ENCODE measurements at regions not wholly inside any gene's neighbourhood (a gene's known extent, or its start where the extent isn't known, plus 50 kb on each side); places are given as distances from the start of the nearest gene placed in this dataset.
"Not testable (repeated sequence)": the region's sequence is repeated elsewhere in the genome, so short reads cannot be mapped to it uniquely, and the experiment has no call there.

DNA sequence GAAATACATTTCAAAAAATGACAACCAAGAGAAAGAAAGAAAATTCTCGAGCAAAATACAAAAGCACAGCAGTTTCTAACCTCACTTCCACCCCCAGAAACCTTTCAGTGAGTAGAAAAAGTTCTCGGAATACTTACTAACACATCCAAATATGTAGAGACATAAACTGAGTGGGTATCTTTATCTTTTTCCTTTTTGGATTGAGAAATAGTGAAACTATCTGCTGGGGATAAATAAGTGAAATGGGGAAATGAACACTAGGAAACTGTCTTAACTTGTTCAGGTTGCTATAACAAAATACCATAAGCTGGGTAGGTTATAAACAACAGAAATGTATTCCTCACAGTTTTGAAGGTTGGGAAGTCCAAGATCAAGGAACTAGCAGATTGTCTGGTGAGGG is 72.0 kb downstream of the VCAM1 start:
- Mint-ChIP-seq H3K36me3 (ENCODE audit: low read depth) (no peaks in the 10 kb centered on the region), H3K4me1 (no peaks in the 10 kb centered on the region), H3K27me3 (peaks cover 21% of the 10 kb centered on the region), H3K27ac (no peak overlapping the region), H3K9me3 (ENCODE audit: low read depth) (no peaks in the 10 kb centered on the region), H3K4me3 (no peak overlapping the region)
- ATAC-seq (no peak), DNase-seq (no peak)
- CTCF ChIA-PET, result no interaction called here
- POLR2A ChIA-PET, result no interaction called here
- intact Hi-C loops (cut with DNase I, micrococcal nuclease), result no loop called here

DNA sequence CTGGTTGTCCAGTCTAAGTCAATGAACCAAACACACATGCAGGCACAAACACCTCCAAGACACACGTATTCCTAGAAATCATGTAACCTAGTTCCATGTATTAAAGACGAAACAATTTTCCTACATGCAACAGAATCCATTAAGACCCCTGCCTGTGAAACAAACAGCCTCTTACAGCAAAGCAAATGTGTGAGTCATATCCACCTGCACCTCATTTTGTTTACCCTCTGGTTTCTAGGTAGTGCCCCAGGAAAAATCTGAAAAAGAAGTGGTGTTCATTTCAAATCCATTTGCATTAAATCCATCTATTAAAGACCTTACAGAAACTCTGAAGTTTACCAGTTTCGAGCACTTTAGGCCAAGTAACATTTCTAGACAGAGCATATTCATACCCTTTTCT is 74.1 kb downstream of the VCAM1 start:
- intact Hi-C loops (cut with DNase I, micrococcal nuclease), result no loop called here
- DNase-seq (no peak), ATAC-seq (no peak)
- ChIA-PET CTCF (no interaction called here), POLR2A (no interaction called here)
- Mint-ChIP-seq H3K36me3 (ENCODE audit: low read depth) (no peaks in the 10 kb centered on the region), H3K4me3 (no peak overlapping the region), H3K27me3 (peaks cover 28% of the 10 kb centered on the region), H3K27ac (no peak overlapping the region), H3K4me1 (no peaks in the 10 kb centered on the region), H3K9me3 (ENCODE audit: low read depth) (no peaks in the 10 kb centered on the region)

DNA sequence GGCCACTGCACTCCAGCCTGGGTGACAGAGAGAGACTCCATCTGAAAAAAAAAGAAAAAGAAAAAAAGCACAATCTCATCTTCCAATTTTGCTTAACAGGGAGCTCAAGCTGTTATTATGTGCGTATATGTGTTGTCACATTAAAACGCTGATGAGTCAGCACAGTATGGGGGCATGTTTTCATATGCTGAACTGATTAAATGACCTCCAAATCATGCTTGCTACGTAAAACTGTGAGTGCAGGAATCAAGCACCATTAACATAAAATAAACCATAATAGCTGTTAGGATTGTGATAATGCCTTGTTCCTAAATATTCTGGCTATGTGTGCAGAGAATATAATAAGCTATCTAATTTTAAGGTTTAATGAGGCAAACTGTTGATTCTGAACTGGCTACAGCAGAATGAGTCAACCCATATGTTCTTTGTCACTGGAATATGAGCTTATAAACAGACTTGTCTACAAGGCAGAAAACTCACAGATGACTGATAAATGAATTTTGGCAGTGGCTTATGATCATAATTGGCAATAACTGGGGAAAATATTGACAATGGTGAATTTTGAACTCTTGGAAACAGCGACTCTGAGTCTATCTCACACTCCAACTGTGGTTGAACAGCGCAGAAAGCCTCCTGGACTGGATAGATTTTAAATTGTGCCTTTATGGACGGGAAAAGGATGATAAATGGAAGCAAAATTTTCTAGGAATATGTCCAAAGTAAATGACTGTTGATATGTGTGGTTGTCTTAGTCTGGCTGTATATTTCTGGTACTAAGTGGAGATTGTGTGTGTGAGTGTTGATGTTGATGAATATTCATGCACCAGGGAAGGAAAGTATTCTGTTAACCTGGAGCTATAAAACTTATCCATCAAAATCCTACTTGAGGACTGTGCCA is 75.5 kb downstream of the VCAM1 start:
- no peak overlapping the region for H3K4me3 Mint-ChIP-seq
- H3K36me3 Mint-ChIP-seq (ENCODE audit: low read depth), result no peaks in the 10 kb centered on the region
- no peaks in the 10 kb centered on the region for H3K9me3 Mint-ChIP-seq (ENCODE audit: low read depth)
- H3K27me3 Mint-ChIP-seq, result peaks cover 31% of the 10 kb centered on the region
- H3K27ac Mint-ChIP-seq, result no peak overlapping the region
- H3K4me1 Mint-ChIP-seq, result no peaks in the 10 kb centered on the region
- ATAC-seq (no peak), DNase-seq (no peak)
- ChIA-PET POLR2A (interaction anchor here (0.6 kb wide), 2 partner anchors 194 to 278 kb away, joined by 3 to 8 read pairs; no protein-coding TSS in a partner anchor), CTCF (interaction anchor here (0.7 to 1.5 kb wide), 3 partner anchors 39 to 54 kb away, joined by 3 to 4 read pairs (median 3); no protein-coding TSS in a partner anchor)
- intact Hi-C loops (cut with DNase I, micrococcal nuclease), result no loop called here

DNA sequence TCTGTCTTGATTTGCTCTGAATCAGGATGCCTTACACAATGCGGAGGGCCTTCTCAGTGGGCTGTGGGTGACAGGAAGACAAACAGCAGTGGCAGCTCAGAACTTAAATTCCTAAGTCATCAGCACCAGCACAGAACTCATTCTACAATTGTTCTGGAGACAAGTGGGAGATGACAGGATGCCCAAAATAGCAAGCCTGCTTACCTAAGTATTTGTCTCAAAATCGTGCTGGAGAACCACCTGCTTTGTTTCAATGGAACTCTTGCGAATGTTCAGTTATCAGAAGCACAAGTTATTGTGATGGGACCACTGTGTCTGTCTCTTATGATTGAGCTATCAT is 76.1 kb downstream of the VCAM1 start:
- Mint-ChIP-seq H3K36me3 (ENCODE audit: low read depth) (no peaks in the 10 kb centered on the region), H3K27me3 (peaks cover 26% of the 10 kb centered on the region)
- ATAC-seq, result no peak

DNA sequence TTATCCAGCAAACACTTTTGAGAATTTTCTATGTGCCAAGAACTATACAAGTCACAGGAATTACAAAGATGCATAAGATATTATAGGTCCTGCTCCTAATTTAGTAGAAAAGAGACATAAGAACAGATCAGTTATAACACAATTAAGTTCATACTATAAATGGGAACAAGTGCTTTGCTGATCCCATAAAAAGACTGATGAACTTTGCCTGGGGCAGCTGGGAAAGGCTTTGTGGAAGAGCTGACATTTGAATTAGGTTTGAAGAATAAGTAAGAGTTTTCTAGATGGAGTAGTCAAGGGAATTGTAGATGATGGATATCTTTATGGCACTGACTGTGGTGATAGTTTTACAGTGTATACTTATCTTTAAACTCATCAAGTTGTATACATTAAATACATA is 76.5 kb downstream of the VCAM1 start:
- Mint-ChIP-seq H3K4me3 (no peak overlapping the region), H3K4me1 (no peaks in the 10 kb centered on the region), H3K27me3 (peaks cover 26% of the 10 kb centered on the region), H3K36me3 (ENCODE audit: low read depth) (no peaks in the 10 kb centered on the region), H3K27ac (no peak overlapping the region), H3K9me3 (ENCODE audit: low read depth) (peaks cover 1% of the 10 kb centered on the region)
- DNase-seq, result no peak
- intact Hi-C loops (cut with DNase I, micrococcal nuclease), result no loop called here
- ATAC-seq, result no peak
- POLR2A ChIA-PET, result interaction anchor here (0.6 kb wide), 1 partner anchor 193 kb away, joined by 3 read pairs; no protein-coding TSS in a partner anchor
- CTCF ChIA-PET, result interaction anchor here (0.7 to 1.5 kb wide), 2 partner anchors 51 to 55 kb away, joined by 3 to 4 read pairs; no protein-coding TSS in a partner anchor

More for the DNA sequence above, 76.1 kb downstream of the VCAM1 start:
- ChIA-PET POLR2A (interaction anchor here (0.6 kb wide), 1 partner anchor 193 kb away, joined by 3 read pairs; no protein-coding TSS in a partner anchor), CTCF (interaction anchor here (0.7 to 1.5 kb wide), 2 partner anchors 51 to 55 kb away, joined by 3 to 4 read pairs; no protein-coding TSS in a partner anchor)
- intact Hi-C loops (cut with DNase I, micrococcal nuclease), result no loop called here
- Mint-ChIP-seq H3K27ac (no peak overlapping the region), H3K4me3 (no peak overlapping the region), H3K4me1 (no peaks in the 10 kb centered on the region), H3K9me3 (ENCODE audit: low read depth) (no peaks in the 10 kb centered on the region)
- no peak for DNase-seq

DNA sequence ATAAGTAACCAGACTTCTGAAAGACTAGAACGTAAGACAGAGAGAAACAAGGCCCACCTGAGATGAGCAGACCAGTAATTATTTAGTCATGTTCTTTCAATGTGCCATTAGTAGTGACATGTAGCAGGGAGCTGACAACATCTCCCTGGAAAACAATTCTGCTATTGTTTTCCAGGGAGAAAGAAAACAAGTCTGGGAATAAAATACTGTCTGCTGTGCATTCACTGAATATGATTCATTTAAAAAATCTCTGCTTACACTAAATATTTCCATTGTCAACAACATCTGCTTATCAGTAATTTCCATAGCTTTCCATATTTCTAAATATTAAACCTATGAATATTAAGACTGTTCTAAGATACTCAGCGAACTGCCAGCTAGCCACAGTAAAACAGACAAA is 80.0 kb downstream of the VCAM1 start:
- intact Hi-C loops (cut with DNase I, micrococcal nuclease), result no loop called here
- H3K36me3 Mint-ChIP-seq (ENCODE audit: low read depth), result no peaks in the 10 kb centered on the region
- peaks cover 1% of the 10 kb centered on the region for H3K9me3 Mint-ChIP-seq (ENCODE audit: low read depth)
- ChIA-PET POLR2A (no interaction called here), CTCF (no interaction called here)
- ATAC-seq (no peak), DNase-seq (no peak)
- no peak overlapping the region for H3K4me3 Mint-ChIP-seq
- no peak overlapping the region for H3K27ac Mint-ChIP-seq
- no peaks in the 10 kb centered on the region for H3K4me1 Mint-ChIP-seq
- peaks cover 19% of the 10 kb centered on the region for H3K27me3 Mint-ChIP-seq

DNA sequence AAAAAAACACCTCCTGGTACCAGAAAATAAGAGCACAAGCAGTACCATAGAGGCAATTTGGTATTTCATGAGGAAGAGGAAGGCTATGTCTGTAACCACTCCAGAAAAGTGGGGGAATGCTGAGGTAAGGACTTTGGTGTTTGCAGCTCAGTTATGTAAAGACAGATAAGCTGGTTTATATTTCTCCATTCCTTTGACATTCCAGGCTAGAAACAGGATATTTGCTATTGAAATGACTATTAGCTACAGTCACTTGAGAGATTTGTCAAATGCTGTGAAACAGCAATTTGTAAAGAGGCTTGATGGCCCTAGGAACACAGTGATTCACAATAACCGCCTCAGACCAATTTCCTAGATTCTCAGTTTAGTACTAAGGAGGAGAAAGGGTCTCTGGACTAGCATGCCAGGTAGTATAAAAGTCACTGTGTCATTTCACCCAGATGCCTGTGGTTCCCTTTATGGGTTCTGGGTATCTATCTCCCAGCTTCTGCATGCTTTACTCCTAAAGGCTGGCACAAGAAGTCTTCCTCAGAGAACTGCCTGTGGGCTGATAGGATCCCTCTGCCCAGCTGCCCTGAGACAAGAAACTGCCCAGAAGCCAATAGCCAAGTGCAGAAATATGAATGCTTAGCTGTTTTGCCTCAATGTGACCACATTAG is 80.5 kb downstream of the VCAM1 start:
- Mint-ChIP-seq H3K27ac (no peak overlapping the region), H3K9me3 (ENCODE audit: low read depth) (peaks cover 1% of the 10 kb centered on the region), H3K36me3 (ENCODE audit: low read depth) (no peaks in the 10 kb centered on the region), H3K4me1 (no peaks in the 10 kb centered on the region), H3K4me3 (no peak overlapping the region), H3K27me3 (peaks cover 19% of the 10 kb centered on the region)
- intact Hi-C loops (cut with DNase I, micrococcal nuclease), result no loop called here
- DNase-seq (no peak), ATAC-seq (no peak)
- ChIA-PET POLR2A (no interaction called here), CTCF (no interaction called here)

DNA sequence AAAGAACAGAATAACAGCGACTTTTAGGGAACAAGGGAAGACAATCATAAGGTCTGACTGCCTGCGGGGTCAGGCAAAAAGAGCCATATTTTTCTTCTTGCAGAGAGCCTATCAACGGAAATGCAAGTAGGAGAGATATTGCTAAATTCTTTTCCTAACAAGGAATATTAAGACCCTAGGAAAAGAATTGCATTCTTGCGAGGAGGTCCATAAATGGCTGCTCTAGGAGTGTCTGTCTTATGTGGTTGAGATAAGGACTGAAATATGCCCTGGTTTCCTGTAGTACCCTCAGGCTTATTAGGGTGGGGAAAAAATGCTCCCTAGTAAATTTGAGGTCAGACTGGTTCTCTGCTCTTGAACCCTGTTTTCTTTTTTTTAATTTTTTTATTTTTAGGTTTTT is 81.7 kb downstream of the VCAM1 start:
- H3K9me3 Mint-ChIP-seq (ENCODE audit: low read depth); intact Hi-C loops (cut with DNase I, micrococcal nuclease); H3K4me3 Mint-ChIP-seq; H3K27ac Mint-ChIP-seq; CTCF ChIA-PET; ATAC-seq; H3K36me3 Mint-ChIP-seq (ENCODE audit: low read depth); DNase-seq; H3K4me1 Mint-ChIP-seq; POLR2A ChIA-PET: not testable (repeated sequence)
- peaks cover 16% of the 10 kb centered on the region for H3K27me3 Mint-ChIP-seq

DNA sequence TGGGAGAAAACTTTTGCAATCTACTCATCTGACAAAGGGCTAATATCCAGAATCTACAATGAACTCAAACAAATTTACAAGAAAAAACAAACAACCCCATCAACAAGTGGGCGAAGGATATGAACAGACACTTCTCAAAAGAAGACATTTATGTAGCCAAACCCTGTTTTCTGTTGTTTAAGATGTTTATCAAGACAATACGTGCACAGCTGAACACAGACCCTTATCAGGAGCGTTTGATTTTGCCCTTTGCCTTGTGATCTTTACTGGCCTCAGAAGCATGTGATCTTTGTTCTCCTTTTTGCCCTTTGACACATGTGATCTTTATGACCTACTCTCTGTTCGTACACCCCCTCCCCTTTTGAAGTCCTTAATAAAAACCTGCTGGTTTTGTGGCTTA is 83.7 kb downstream of the VCAM1 start:
- ATAC-seq; DNase-seq; H3K27me3 Mint-ChIP-seq; H3K36me3 Mint-ChIP-seq (ENCODE audit: low read depth); H3K9me3 Mint-ChIP-seq (ENCODE audit: low read depth); H3K4me3 Mint-ChIP-seq; H3K4me1 Mint-ChIP-seq; intact Hi-C loops (cut with DNase I, micrococcal nuclease); POLR2A ChIA-PET; H3K27ac Mint-ChIP-seq: not testable (repeated sequence)
- CTCF ChIA-PET, result interaction anchor here (0.9 kb wide), 1 partner anchor 72 kb away, joined by 4 read pairs; no protein-coding TSS in a partner anchor

DNA sequence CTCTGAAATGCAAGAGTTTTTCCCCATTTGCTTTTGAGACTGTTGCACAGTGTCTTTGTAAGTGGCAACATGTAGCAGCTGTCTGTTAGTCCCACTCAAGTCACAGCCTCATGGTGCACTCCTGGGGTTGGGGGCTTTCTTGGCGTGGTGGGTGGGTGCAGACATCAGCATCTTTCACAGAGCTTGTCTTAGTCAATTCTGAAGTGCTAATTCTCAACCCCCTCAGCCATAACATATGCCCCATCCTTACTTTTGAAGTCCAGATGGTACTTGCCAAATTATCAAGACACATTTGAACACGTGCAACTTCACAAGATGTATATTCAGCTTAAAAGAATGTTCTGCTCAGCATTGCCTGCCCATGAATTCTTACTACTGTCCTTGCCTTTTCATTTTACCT is 87.1 kb downstream of the VCAM1 start:
- intact Hi-C loops (cut with DNase I, micrococcal nuclease), result no loop called here
- DNase-seq, result no peak
- no peak for ATAC-seq
- Mint-ChIP-seq H3K9me3 (ENCODE audit: low read depth) (no peaks in the 10 kb centered on the region), H3K4me3 (no peak overlapping the region), H3K27ac (no peak overlapping the region), H3K4me1 (no peaks in the 10 kb centered on the region), H3K36me3 (ENCODE audit: low read depth) (no peaks in the 10 kb centered on the region), H3K27me3 (peaks cover 7% of the 10 kb centered on the region)
- ChIA-PET POLR2A (no interaction called here), CTCF (no interaction called here)

DNA sequence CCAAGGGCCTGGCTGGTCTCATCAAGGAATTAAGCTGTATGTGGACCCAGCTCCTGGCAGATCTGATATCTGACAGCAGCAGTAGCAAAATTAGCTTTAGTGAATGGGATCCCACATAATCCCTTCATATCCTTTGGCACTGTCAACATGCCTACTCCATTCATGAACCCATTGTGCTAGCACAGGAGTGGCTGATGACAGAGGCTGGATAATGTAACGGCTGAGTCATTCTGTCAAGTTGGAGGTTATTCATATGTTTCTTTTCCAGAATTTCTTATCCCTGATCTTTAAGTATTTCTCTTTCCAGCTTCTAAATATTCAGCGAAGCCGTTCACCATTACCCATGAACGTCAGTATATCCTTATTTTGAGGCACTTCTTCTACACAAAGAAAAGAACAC is 84.3 kb downstream of the EXTL2 start:
- ChIA-PET POLR2A (no interaction called here), CTCF (interaction anchor here (1.1 kb wide), 1 partner anchor 58 kb away, joined by 4 read pairs; no protein-coding TSS in a partner anchor)
- H3K27ac Mint-ChIP-seq, result no peak overlapping the region
- H3K27me3 Mint-ChIP-seq, result peaks cover 13% of the 10 kb centered on the region
- H3K36me3 Mint-ChIP-seq (ENCODE audit: low read depth), result no peaks in the 10 kb centered on the region
- H3K4me1 Mint-ChIP-seq, result no peaks in the 10 kb centered on the region
- ATAC-seq, result no peak
- intact Hi-C loops (cut with DNase I, micrococcal nuclease), result no loop called here
- H3K9me3 Mint-ChIP-seq (ENCODE audit: low read depth), result no peaks in the 10 kb centered on the region
- H3K4me3 Mint-ChIP-seq, result no peak overlapping the region
- DNase-seq, result no peak

DNA sequence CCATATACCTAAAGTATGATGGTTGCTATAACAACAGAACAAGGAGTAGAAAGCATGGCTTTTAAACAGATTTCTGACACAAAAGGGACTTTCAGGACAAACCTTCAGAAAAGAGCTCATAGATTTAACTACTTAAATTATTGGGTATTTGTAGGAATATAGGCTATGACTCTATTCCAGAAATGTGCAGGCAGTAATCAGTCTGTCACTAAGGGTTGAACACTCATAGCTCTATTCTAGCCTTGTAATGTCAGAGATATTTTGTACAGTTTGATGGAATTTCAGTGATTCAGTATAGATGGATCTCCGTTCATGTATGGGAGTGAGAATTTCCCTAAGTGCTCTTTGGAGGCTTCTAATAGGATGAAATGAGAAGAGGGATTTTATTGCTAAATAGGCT is 82.8 kb downstream of the EXTL2 start:
- Mint-ChIP-seq H3K9me3 (ENCODE audit: low read depth) (no peaks in the 10 kb centered on the region), H3K27ac (no peak overlapping the region), H3K4me1 (no peaks in the 10 kb centered on the region), H3K36me3 (ENCODE audit: low read depth) (no peaks in the 10 kb centered on the region), H3K4me3 (no peak overlapping the region), H3K27me3 (peaks cover 20% of the 10 kb centered on the region)
- intact Hi-C loops (cut with DNase I, micrococcal nuclease), result no loop called here
- POLR2A ChIA-PET, result no interaction called here
- ATAC-seq (no peak), DNase-seq (no peak)
- CTCF ChIA-PET, result interaction anchor here (1.0 to 1.2 kb wide), 2 partner anchors 8 to 11 kb away, joined by 3 to 5 read pairs; no protein-coding TSS in a partner anchor
